ENCODE measurements at regions not wholly inside any gene's neighbourhood (a gene's known extent, or its start where the extent isn't known, plus 50 kb on each side); places are given as distances from the start of the nearest gene placed in this dataset.

GRCh38 chr2:83596592-83597282, 862.3 kb downstream of the SUCLG1 start:
- DNase-seq, result no peak

- no peak for DNase-seq
These were observed 863.2 kb downstream of the SUCLG1 start for GRCh38 chr2:83595926-83596325.

- no peak for DNase-seq
These were observed 863.9 kb downstream of the SUCLG1 start for GRCh38 chr2:83595121-83595690.

GRCh38 chr2:83594241-83595120, 864.6 kb downstream of the SUCLG1 start:
- DNase-seq, result no peak

- no peak for DNase-seq
These were observed 871.8 kb downstream of the SUCLG1 start for GRCh38 chr2:83587309-83587708.

DNA sequence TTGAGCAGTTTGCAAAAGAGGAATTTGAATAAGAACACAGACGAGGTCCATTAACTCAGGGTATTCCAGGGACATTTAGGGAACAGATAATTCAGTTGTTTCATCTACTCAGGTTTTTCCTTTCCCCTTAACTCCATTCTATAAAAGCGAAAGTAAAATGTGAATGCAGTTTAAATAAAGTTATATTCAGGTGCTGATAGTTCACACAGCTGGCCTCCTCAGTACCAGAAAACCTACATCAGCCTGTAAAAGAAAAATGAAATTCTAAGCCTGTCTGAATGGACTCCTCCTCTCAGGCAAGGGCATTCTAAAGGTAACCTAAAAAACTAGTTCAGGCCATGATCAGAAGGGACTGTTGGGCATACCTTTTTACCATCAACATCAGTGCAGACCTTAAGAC, 873.8 kb downstream of the SUCLG1 start:
- no peak for DNase-seq

DNA sequence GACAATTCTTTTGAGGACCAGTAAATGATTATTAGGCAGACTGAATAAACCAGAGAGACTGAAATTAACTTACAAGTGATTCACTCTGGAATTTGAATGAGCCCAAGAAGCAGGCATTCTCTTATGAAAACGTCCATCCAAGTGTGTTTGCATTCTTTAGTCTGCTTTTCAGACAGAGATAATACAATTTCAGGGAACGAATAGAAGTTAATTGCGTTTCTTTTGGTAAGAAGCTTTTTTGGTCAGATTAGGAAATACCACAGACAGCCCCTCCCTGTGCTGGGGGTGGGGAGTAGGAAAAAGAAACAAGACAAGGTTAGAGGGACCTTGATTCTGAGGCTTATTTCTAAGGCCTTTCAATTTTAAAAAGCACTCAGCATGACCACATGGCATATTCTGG, 874.4 kb downstream of the SUCLG1 start:
- no peak for DNase-seq

GRCh38 chr2:83582589-83582988, 876.5 kb downstream of the SUCLG1 start:
- DNase-seq, result no peak

GRCh38 chr2:83579507-83579906, 879.6 kb downstream of the SUCLG1 start:
- DNase-seq, result no peak

DNA sequence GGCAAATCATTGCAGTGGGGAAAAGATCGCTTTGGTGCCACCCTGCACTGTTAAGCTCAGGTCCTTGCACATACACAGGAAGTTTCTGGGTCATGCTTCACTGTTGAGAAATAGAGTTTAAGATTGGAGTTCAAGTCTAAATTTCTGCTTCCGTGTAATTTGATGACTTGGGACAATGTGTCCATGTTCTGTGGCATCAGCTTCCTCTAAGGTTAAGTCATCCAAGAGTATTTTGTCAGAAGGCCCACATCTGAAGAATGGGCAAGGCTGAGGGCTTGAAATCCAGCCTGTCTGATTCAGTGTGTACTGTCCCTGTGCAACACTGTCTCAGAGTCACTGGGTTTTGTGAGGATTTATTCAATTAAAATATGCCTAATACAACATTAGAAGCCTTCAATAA, 880.7 kb downstream of the SUCLG1 start:
- no peak for DNase-seq

DNA sequence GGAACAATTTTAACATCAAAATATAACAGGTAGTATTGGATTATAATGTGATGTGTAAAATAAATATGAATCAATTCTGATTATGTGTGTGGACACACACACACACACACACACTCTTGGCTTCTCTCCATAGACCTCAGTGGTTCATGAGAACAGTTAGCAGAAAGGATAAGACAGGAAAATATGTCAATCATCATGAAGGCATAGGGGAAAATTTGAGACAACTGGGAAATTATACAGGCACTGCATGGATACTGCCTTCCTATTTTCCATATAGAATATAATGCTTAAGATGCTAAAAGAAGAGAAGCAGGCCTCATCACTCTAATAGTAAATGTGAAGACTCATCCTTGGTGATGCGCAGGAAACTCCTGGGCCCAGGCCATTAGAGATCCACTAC, 884.5 kb downstream of the SUCLG1 start:
- no peak for DNase-seq

DNA sequence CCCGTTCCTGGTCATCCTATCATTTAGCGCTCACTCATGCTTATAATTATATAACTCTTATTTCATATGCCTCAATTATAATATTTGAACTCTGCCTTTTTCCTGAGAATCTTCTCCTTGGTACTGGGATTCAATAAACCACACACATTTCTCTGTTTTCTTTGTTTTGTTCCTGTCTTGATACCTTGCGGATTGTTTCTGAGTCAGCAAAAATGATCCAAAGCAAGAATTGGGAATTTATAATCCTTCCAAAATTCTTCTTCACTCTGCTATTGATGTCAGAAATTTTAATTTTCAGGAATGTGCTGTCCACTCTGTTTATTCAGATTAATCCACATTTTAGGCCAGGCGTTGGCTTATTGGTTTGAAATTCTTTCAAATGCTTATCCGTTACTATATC, 886.0 kb downstream of the SUCLG1 start:
- DNase-seq, result no peak

DNA sequence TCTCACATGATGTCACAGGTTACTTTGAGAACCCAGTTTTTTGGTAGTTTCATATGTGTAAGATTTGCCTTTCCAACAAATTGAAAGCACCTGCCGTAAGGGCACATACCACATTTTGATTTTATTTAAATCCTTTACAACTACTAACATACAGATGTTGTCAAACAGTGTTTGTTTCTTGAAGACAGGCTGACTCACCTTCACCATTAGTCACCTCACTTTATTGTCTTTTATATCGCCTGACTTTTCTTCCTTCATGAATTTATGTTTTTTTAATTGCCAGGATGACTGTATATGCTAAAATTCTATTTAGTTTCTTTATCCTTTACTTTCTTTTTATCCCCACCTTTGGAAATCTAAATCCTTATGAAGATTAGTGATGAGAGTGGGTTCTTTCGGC, 886.7 kb downstream of the SUCLG1 start:
- no peak for DNase-seq

- DNase-seq, result no peak
These were observed 891.5 kb downstream of the SUCLG1 start for GRCh38 chr2:83567551-83567950.

GRCh38 chr2:83565626-83566025, 893.5 kb downstream of the SUCLG1 start:
- DNase-seq, result no peak

DNA sequence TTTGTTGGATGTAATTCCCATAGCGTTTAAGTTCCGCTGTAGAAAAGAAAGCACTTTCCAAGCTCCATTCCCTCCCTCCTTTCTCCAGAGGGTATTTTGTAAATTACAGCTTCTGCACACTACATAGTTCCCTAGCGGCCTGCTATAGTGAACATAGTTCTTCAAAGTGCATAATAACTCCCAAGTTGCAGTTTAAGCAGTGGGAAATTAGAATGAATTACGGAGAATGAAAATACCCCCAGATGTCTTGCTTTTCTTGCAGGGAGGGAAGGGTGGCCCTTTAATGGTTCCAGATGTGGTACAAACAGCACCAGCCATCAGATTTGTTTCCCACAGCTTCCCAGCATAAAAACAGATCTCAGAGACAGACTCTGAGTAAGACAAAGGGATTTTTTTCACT, 893.9 kb downstream of the SUCLG1 start:
- no peak for DNase-seq

DNA sequence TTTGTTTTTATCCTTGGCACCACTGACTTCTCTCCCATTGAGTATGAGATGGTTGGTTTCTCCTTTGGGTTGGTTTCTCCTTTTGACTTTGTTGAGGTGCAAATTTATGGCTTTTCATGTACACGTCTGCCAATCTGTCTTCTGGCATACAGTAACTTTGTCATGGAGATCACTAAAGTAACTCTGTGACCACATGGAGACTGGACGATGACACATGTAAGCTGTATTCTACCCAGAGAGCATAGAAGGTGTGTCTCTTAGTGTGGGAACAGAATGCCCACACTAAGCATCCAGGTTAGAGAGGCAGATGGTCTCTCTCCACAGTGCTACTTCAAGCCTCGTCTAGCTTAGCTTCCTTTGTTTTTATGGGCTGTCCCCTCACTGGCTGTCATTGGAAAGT, 897.5 kb downstream of the SUCLG1 start:
- no peak for DNase-seq

- DNase-seq, result no peak
These were observed 922.5 kb downstream of the SUCLG1 start for GRCh38 chr2:83536556-83536955.

DNA sequence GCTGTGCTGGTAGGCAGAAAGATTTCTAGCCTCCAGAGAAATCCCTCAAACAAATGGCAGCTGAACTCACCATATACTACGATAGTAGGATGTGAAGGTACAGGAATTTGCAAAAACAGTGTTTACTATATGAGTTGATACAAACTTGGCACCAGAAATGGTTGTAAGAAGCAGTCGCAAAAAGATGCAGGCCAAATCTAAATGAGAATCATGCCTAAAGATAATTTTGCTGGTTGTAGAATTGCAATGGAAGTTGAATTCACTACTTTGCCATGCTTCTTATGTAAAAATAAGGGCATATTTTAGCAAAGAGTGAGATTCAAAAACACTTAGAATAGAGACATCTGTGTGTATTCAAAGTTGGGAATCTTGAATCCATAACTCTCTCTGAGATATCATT, 924.7 kb downstream of the SUCLG1 start:
- DNase-seq, result no peak

- no peak for DNase-seq
These were observed 927.8 kb downstream of the SUCLG1 start for GRCh38 chr2:83531206-83531826.

DNA sequence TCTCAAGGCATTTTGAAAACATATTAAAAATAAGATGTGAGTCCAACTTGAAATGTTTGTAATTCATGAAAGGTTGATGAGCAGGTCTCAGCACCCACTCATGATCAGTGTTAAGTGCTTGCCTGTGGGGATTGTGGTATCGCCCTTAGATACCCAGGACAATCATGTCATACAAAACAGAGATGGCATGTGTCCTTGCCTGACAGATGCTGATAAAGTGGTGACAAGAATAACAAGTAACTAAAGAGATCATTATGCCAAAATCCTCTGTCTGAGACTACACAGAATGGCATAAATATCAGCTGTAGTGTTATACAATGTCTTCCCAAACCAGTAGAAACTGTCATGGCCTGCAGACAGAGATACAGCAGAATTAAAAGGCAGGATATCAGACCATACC, 930.3 kb downstream of the SUCLG1 start:
- no peak for DNase-seq

DNA sequence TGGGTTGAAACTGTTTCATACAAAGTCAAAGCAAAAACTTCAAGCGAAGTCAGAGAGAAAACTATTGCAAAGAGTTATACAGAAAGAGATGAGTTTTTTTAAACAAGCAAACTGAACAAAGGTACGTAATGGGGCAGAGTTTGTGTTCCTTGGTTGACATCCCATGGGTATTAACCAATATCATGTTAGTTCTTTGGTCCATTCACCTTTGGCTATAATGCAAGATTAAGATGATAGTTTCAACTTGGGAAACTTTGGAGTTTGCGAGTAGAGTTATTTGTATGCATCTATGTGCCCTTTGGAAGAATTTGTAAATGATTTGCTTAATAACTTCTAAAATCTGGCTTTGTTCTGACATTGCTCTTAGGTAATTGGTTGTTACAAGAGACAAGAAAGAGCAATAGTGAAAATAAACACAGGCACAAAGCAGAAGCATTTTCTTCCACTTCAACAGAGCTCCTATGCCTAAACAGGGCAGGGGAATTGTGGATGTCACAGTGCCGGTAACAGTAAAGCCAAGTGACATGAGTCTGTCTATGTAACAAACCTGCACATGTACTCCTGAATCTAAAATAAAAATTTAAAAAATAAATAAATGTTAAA, 936.1 kb downstream of the SUCLG1 start:
- DNase-seq, result no peak

- DNase-seq, result no peak
These were observed 941.2 kb downstream of the SUCLG1 start for GRCh38 chr2:83517727-83518368.

Data from effector CD4-positive, alpha-beta T cell (primary cell).